Vagina (tissue), 2 donors: ENCODE measurements at regions not wholly inside any gene's neighbourhood (a gene's known extent, or its start where the extent isn't known, plus 50 kb on each side); places are given as distances from the start of the nearest gene placed in this dataset.

Experiments used
- CTCF ChIP-seq, 3 experiments: fragments of 450-650 bp in 2 of 3; fragments of 200-600 bp in 1 of 3; sonication (generic) in 1 of 3; IDR thresholded peaks; one replicate each; pipeline ENCODE4 v1.5.1; 2017 to 2019; ENCODE audit warnings: antibody characterized with exemption in 3 of 3, mild to moderate bottlenecking in 2 of 3, moderate library complexity in 2 of 3
- POLR2A ChIP-seq, 2 donors: fragments of 450-650 bp; IDR thresholded peaks; one replicate each; pipeline ENCODE4 v1.6.1; 2017; ENCODE audit warnings: antibody characterized with exemption in 2 of 2, mild to moderate bottlenecking in 2 of 2, moderate library complexity in 2 of 2

DNA sequence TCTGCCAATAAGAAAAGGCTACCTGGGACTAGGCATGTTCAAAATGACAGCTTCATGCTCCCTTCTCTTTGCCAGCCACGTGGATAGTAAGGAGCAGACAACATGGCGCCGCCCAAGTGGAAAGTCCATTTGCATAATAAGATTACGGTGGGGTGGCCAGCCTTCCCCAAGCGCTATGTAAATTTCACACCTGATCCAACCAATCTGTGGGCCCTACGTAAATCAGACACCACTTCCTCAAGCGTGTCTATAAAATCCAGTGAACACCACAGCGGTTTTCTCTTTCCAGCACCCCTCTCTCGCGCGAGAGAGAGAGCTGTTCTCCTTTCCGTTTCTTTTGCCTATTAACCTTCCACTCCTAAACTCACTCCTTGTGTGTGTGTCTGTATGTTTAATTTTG, 140.3 kb upstream of the ERCC4 start:
- TF ChIP-seq POLR2A (IDR thresholded peaks at IDR 0.05) (no peak), CTCF (IDR thresholded peaks at IDR 0.05) (no peak)
